ENCODE measurements at regions not wholly inside any gene's neighbourhood (a gene's known extent, or its start where the extent isn't known, plus 50 kb on each side); places are given as distances from the start of the nearest gene placed in this dataset.

DNA sequence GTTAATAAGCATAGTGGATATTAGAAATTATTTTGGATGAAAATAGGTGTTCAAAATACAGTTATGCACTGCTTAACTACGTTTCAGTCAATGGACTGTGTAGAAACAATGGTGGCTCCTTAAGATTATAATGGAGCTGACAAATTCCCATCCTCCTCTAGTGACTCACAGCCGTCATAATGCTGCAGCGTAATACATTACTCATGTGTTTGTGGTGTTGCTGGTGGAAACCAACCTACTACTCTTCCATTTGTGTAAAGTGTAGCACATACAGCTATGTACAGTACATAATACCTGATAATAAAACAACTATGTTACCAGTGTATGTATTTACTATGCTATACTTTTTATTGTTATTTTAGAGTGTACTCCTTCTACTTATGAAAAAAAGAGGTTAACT, 111.2 kb upstream of the TMCC3 start:
- intact Hi-C loops (cut with micrococcal nuclease) (loop anchor here (1.0 to 5.0 kb wide), 5 partner anchors 47 to 311 kb away; partner anchors contain the start of gene NR2C1), dilution Hi-C loops (cut with MboI; ENCODE audit: extremely low pct_ligation_motif_present, low sequenced_read_pairs) (no loop called here)
- BruUV-seq (replicated peaks) = no TSS peak
- Histone ChIP-seq H3K27me3 (ENCODE audit: control insufficient read depth in 2 of 2, insufficient read depth in 2 of 2, low read length in 2 of 2) (no peaks in the 10 kb centered on the region), H3K36me3 (ENCODE audit: control insufficient read depth in 2 of 2, extremely low read depth in 1 of 2, insufficient read depth in 2 of 2, low read length in 2 of 2) (no peaks in the 10 kb centered on the region), H3K9me1 (replicated peaks; ENCODE audit: control insufficient read depth, extremely low read depth, insufficient read depth, low read length) (no peaks in the 10 kb centered on the region), H3K4me1 (ENCODE audit: control insufficient read depth, extremely low read depth, insufficient read depth, low read length) (peaks cover 9% of the 10 kb centered on the region), H3K27ac (ENCODE audit: insufficient read depth, low read depth, low read length) (peak overlapping the region; percentile 89), H3K4me2 (ENCODE audit: insufficient read depth, low read length) (no peak overlapping the region), H4K20me1 (replicated peaks; ENCODE audit: control insufficient read depth, extremely low read depth, insufficient read depth, low read length) (no peaks in the 10 kb centered on the region), H2AFZ (ENCODE audit: low read depth, low read length) (no peak overlapping the region), H3K4me3 (replicated peaks in 1 of 3; ENCODE audit: insufficient read depth in 1 of 3, low read depth in 1 of 3, low read length in 3 of 3) (no peak overlapping the region), H3K79me2 (ENCODE audit: control insufficient read depth, insufficient read depth, low read length) (no peaks in the 10 kb centered on the region), H3K9me3 (replicated peaks; ENCODE audit: control insufficient read depth, insufficient read depth, low read length) (no peaks in the 10 kb centered on the region), H3K9ac (replicated peaks; ENCODE audit: extremely low read depth, insufficient read depth, low read length) (no peak overlapping the region)
- POLR2A ChIA-PET = no interaction called here
- CTCF ChIA-PET = interaction anchor here (0.6 to 3.0 kb wide), 13 partner anchors 9 to 575 kb away, joined by 3 to 20 read pairs (median 4); partner anchors contain the start of gene VEZT
- TF ChIP-seq FOS (IDR thresholded peaks at IDR 0.05; ENCODE audit: borderline replicate concordance, insufficient read depth, low read length) (peak; percentile 96), JUN (IDR thresholded peaks at IDR 0.05; ENCODE audit: borderline replicate concordance, insufficient read depth, insufficient read length, low read depth) (peak; percentile 98), GATA2 (IDR thresholded peaks at IDR 0.05; ENCODE audit: insufficient read depth, insufficient read length, low read depth, low read length) (no peak), POLR2AphosphoS5 (IDR thresholded peaks at IDR 0.05; ENCODE audit: insufficient read depth, low read depth, low read length) (peak; percentile 27)
- peak; percentile 94 for DNase-seq (ENCODE audit: low read depth, low spot score)
- FAIRE-seq = peak; percentile 87

DNA sequence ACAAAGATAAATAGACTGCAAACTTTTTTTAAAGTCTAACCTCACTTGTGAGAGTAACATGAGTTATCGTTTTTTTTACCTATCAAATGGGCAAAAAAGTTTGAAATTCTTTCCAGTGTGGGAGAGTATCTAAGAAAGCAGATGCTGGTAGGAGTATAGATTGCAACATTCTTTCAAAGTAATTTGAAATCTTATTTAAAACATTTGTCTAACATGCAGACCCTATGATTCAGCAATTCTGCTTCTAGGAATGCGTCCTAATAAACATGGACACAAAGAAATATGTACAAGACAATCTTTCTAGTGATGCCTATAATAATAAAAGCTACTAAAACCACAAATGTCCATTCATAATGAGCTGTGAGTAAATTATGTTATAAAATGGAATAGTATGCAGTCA, 110.4 kb upstream of the TMCC3 start:
- DNase-seq (ENCODE audit: low read depth, low spot score) (no peak), FAIRE-seq (no peak)
- ChIA-PET POLR2A (no interaction called here), CTCF (interaction anchor here (1.4 to 1.5 kb wide), 2 partner anchors 28 to 112 kb away, joined by 4 to 5 read pairs; no protein-coding TSS in a partner anchor)
- no peaks in the 10 kb centered on the region for H3K79me2 ChIP-seq (ENCODE audit: control insufficient read depth, insufficient read depth, low read length)
- BruUV-seq (replicated peaks) = no TSS peak
- TF ChIP-seq EZH2 (IDR thresholded peaks at IDR 0.05; ENCODE audit: borderline replicate concordance, low read depth, low read length, severe bottlenecking) (no peak), FOS (IDR thresholded peaks at IDR 0.05; ENCODE audit: borderline replicate concordance, insufficient read depth, low read length) (no peak), POLR2AphosphoS5 (IDR thresholded peaks at IDR 0.05; ENCODE audit: insufficient read depth, low read depth, low read length) (no peak), JUN (IDR thresholded peaks at IDR 0.05; ENCODE audit: borderline replicate concordance, insufficient read depth, insufficient read length, low read depth) (no peak), POLR2A (IDR thresholded peaks at IDR 0.05; ENCODE audit: low read depth, low read length) (no peak), GATA2 (IDR thresholded peaks at IDR 0.05; ENCODE audit: insufficient read depth, insufficient read length, low read depth, low read length) (no peak), MYC (IDR thresholded peaks at IDR 0.05; ENCODE audit: low read depth, low read length) (no peak)
- TF ChIP-seq, protein P1, sequence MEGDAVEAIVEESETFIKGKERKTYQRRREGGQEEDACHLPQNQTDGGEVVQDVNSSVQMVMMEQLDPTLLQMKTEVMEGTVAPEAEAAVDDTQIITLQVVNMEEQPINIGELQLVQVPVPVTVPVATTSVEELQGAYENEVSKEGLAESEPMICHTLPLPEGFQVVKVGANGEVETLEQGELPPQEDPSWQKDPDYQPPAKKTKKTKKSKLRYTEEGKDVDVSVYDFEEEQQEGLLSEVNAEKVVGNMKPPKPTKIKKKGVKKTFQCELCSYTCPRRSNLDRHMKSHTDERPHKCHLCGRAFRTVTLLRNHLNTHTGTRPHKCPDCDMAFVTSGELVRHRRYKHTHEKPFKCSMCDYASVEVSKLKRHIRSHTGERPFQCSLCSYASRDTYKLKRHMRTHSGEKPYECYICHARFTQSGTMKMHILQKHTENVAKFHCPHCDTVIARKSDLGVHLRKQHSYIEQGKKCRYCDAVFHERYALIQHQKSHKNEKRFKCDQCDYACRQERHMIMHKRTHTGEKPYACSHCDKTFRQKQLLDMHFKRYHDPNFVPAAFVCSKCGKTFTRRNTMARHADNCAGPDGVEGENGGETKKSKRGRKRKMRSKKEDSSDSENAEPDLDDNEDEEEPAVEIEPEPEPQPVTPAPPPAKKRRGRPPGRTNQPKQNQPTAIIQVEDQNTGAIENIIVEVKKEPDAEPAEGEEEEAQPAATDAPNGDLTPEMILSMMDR (IDR thresholded peaks at IDR 0.05; ENCODE audit: extremely low read depth in 1 of 2, insufficient read depth in 1 of 2, low read depth in 1 of 2, low read length in 2 of 2) = no peak
- TF ChIP-seq, protein P2, sequence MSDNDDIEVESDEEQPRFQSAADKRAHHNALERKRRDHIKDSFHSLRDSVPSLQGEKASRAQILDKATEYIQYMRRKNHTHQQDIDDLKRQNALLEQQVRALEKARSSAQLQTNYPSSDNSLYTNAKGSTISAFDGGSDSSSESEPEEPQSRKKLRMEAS (IDR thresholded peaks at IDR 0.05; ENCODE audit: insufficient read depth, insufficient read length) = no peak
- no peaks in the 10 kb centered on the region for H4K20me1 ChIP-seq (replicated peaks; ENCODE audit: control insufficient read depth, extremely low read depth, insufficient read depth, low read length)
- H3K9me3 ChIP-seq (replicated peaks; ENCODE audit: control insufficient read depth, insufficient read depth, low read length) = no peaks in the 10 kb centered on the region
- no peaks in the 10 kb centered on the region for H3K27me3 ChIP-seq (ENCODE audit: control insufficient read depth in 2 of 2, insufficient read depth in 2 of 2, low read length in 2 of 2)
- dilution Hi-C loops (cut with MboI; ENCODE audit: extremely low pct_ligation_motif_present, low sequenced_read_pairs) (no loop called here), intact Hi-C loops (cut with micrococcal nuclease) (loop anchor here (1.0 to 5.0 kb wide), 5 partner anchors 46 to 312 kb away; partner anchors contain the start of gene NR2C1)
- H3K4me1 ChIP-seq (ENCODE audit: control insufficient read depth, extremely low read depth, insufficient read depth, low read length) = peaks cover 9% of the 10 kb centered on the region
- no peak overlapping the region for H2AFZ ChIP-seq (ENCODE audit: low read depth, low read length)
- no peak overlapping the region for H3K27ac ChIP-seq (ENCODE audit: insufficient read depth, low read depth, low read length)
- H3K36me3 ChIP-seq (ENCODE audit: control insufficient read depth in 2 of 2, extremely low read depth in 1 of 2, insufficient read depth in 2 of 2, low read length in 2 of 2) = no peaks in the 10 kb centered on the region
- no peaks in the 10 kb centered on the region for H3K9me1 ChIP-seq (replicated peaks; ENCODE audit: control insufficient read depth, extremely low read depth, insufficient read depth, low read length)
- H3K9ac ChIP-seq (replicated peaks; ENCODE audit: extremely low read depth, insufficient read depth, low read length) = no peak overlapping the region
- H3K4me3 ChIP-seq (replicated peaks in 1 of 3; ENCODE audit: insufficient read depth in 1 of 3, low read depth in 1 of 3, low read length in 3 of 3) = no peak overlapping the region
- H3K4me2 ChIP-seq (ENCODE audit: insufficient read depth, low read length) = no peak overlapping the region
